Kasumi-1 (cell line): ENCODE measurements at regions not wholly inside any gene's neighbourhood (a gene's known extent, or its start where the extent isn't known, plus 50 kb on each side); places are given as distances from the start of the nearest gene placed in this dataset.

ENCODE experiments used
- DNase-seq, 2 experiments: peaks; one replicate each; lab custom pipeline; 2025; lab: John Stamatoyannopoulos, UW

DNA sequence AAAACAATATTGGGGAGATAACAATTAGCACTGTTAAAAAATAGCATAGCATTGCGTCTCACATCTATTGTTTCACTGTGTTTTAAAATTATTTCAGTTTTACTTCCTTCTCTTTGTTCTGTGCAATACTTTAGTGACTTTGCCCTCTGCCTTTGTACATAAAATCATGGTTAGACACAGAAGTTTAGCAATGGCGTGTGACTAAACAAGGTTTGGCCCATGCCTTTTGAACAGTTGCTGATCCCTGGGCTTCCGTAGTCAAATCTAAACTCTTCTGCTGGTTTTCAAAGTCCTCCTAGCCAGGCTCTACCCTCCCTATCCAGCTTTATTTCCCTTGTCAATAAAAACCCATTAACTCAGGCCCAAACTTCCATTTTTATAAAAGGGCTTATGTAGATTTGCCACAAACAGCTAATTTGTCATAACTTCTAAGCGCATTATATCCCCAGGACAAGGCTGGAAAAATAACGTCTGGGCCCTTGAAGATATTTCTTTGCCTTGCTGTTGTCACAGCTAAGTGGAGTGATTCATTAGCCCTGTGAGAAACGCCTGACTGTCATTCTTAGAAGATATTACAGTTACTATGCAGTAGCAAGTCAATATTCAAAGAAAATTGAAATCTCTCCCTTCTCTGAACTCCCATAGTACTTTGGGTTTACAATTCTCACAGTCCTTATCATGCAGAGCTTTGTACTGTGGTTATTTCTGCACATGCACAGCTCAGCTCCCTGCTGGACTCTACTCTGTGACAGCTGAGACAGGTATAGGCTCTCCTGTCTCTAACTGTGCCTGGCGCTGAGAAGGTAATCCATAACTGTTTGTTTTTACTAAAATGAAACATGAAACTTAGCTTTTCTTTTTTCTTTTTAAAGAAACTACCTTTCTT is 123.4 kb upstream of the SLC24A5 start:
- DNase-seq = no peak

DNA sequence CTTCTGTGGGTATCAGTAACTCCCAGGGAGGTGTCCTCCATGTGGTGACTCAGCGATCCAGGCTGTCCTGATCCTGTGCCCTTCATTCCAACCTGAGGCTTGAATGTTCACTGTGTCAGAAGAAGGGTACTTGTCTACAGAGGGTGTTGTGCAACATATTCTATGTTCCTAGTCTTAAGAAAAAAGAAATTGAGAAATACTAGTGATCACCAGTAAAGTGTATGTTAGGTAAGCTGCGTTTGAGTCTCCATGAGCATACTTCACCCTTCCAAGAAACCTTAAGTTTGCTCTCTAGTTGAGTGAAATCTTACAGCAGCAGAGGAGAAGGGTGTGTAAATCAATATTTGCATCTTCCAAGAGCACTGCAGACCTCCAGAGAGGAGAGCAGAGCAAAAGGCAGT is 122.2 kb upstream of the SLC24A5 start:
- DNase-seq = no peak

- DNase-seq = no peak
Observed at GRCh38 chr15:48001393-48002039, 119.3 kb upstream of the SLC24A5 start.

GRCh38 chr15:48002767-48003166 is 118.0 kb upstream of the SLC24A5 start:
- DNase-seq = peak in 1 of 2 experiments; percentile 1

GRCh38 chr15:48003441-48003840 is 117.3 kb upstream of the SLC24A5 start:
- DNase-seq = no peak

GRCh38 chr15:48005077-48005476 is 115.7 kb upstream of the SLC24A5 start:
- no peak for DNase-seq

DNA sequence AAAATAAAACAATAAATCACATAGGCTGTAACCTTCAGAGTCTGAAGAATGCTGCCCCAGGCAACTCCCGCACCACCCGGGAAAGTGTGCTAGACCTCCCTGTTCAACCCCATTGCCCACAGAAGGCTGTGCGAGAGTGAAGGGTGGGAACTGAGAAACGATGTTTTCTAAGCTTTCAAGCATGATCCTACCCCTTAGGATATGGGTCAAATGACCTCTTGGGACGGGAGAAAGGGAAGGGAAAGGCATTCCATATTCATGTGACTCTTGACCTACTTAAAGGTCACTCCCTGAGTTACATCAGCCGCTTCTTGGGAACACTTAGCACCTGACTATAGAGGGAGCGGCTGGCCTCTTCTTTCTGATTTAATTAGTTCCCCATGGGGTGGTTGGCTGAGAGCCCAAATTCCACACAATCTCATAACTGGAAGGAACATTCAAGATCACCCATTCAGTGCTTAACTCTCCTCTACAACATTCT is 114.7 kb upstream of the SLC24A5 start:
- DNase-seq = no peak

- no peak for DNase-seq
Observed at GRCh38 chr15:48010316-48010715, 110.5 kb upstream of the SLC24A5 start.

- DNase-seq = no peak
Observed at GRCh38 chr15:48012191-48012590, 108.6 kb upstream of the SLC24A5 start.

GRCh38 chr15:48016865-48017264 is 103.9 kb upstream of the SLC24A5 start:
- no peak for DNase-seq

- DNase-seq = no peak
Observed at GRCh38 chr15:48017747-48018146, 103.0 kb upstream of the SLC24A5 start.

GRCh38 chr15:48020166-48020565 is 100.6 kb upstream of the SLC24A5 start:
- DNase-seq = no peak

DNA sequence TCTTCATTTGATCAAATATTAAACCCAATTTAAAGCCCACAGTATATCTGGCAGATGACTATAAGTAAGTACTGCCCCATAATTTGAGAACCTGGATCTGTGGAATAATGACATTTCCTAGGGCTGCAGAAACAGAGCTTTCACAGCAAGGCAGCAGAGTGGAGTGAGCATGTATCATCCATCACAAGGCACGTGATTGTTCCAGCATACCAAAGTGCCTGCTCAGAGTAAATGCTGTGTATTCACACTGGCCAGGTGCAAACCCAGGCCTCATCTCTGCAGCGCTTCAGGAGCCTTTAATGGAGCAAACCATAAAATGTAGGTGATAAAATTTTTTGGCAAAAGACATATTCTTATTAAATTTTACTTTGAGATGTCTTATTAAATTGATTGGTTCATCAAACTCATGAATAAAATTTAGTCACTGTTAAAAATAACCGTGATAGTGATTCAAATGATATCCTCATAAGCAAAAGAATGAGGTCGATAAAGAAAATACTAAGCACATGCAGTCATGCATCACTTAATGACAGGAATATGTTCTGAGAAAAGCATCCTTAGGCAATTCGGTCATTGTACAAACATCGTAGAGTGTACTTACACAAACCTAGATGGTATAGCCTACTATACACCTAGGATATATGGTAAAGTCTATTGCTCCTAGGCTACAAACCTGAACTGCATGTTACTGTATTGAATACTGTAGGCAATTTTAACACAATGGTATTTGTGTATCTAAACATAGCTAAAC is 99.3 kb upstream of the SLC24A5 start:
- no peak for DNase-seq

- DNase-seq = no peak
Observed at GRCh38 chr15:48025118-48025517, 95.7 kb upstream of the SLC24A5 start.

- DNase-seq = no peak
Observed at GRCh38 chr15:48028712-48029111, 92.1 kb upstream of the SLC24A5 start.

- DNase-seq = no peak
Observed at GRCh38 chr15:48029642-48030041, 91.1 kb upstream of the SLC24A5 start.

GRCh38 chr15:48031466-48031865 is 89.3 kb upstream of the SLC24A5 start:
- no peak for DNase-seq

GRCh38 chr15:48031973-48032372 is 88.8 kb upstream of the SLC24A5 start:
- DNase-seq = no peak

GRCh38 chr15:48032911-48033310 is 87.9 kb upstream of the SLC24A5 start:
- no peak for DNase-seq

GRCh38 chr15:48038221-48038620 is 82.6 kb upstream of the SLC24A5 start:
- no peak for DNase-seq

DNA sequence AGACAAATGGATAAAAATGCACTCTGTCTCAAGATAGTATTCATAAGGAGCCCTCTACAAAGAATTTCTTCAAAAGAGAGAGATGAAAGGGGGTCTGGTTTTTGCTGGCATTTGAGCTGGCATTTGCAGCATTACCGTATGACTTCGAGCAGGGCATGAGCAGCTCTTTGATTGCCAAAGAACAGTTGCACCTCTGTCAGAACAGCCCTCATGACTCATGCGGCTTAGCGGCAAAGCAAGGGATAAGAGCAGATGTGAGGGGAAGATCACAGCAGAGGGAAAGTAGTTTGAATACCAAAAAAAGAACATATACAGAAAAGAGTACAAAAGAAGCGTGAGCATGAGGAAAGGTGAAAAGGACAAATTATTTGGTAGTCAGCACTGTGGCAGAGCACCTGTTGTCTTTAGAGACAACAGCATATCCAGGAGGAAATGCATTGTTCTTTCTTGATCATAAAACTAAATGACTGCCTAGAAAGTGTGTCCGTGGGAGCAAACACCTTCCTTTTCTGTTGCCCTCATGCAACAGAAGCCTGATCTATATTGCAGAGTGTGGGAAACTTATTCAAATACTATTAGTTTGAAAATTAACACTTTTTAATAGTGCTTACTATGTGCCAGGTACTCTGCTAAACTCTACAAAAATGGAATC is 80.5 kb upstream of the SLC24A5 start:
- DNase-seq = no peak

- DNase-seq = no peak
Observed at GRCh38 chr15:48041454-48041853, 79.3 kb upstream of the SLC24A5 start.
